ENCODE measurements at regions not wholly inside any gene's neighbourhood (a gene's known extent, or its start where the extent isn't known, plus 50 kb on each side); places are given as distances from the start of the nearest gene placed in this dataset.
"Not testable (repeated sequence)": the region's sequence is repeated elsewhere in the genome, so short reads cannot be mapped to it uniquely, and the experiment has no call there.

GRCh38 chr21:41611966-41612606, 104.1 kb upstream of the TMPRSS2 start:
- peak; percentile 16 for DNase-seq
- no peaks in the 10 kb centered on the region for H3K9me3 ChIP-seq (replicated peaks; ENCODE audit: control insufficient read depth, low read depth, low read length)
- 44% methylated on average over 8 of the region's 10 CpGs for WGBS (ENCODE audit: insufficient coverage)
- H3K27ac ChIP-seq (ENCODE audit: low read length), result peak overlapping the region; percentile 8
- H3K36me3 ChIP-seq (ENCODE audit: control insufficient read depth, insufficient read depth, low read length), result no peaks in the 10 kb centered on the region
- peaks cover 47% of the 10 kb centered on the region for H3K4me1 ChIP-seq (ENCODE audit: control insufficient read depth, insufficient read depth, low read length)
- H3K27me3 ChIP-seq (ENCODE audit: control insufficient read depth, insufficient read depth, low read length), result peaks cover 5% of the 10 kb centered on the region
- no peak overlapping the region for H3K4me3 ChIP-seq (ENCODE audit: low read length)

- H3K4me3 ChIP-seq (ENCODE audit: low read length), result no peak overlapping the region
- no peaks in the 10 kb centered on the region for H3K36me3 ChIP-seq (ENCODE audit: control insufficient read depth, insufficient read depth, low read length)
- WGBS (ENCODE audit: insufficient coverage), result 90% methylated on average over 2 of the region's 5 CpGs
- H3K27me3 ChIP-seq (ENCODE audit: control insufficient read depth, insufficient read depth, low read length), result peaks cover 5% of the 10 kb centered on the region
- H3K27ac ChIP-seq (ENCODE audit: low read length), result no peak overlapping the region
- no peaks in the 10 kb centered on the region for H3K9me3 ChIP-seq (replicated peaks; ENCODE audit: control insufficient read depth, low read depth, low read length)
- H3K4me1 ChIP-seq (ENCODE audit: control insufficient read depth, insufficient read depth, low read length), result peaks cover 44% of the 10 kb centered on the region
- DNase-seq, result no peak
These were observed 103.5 kb upstream of the TMPRSS2 start for GRCh38 chr21:41611441-41611840.

- not testable (repeated sequence) for DNase-seq; H3K27me3 ChIP-seq (ENCODE audit: control insufficient read depth, insufficient read depth, low read length); H3K4me3 ChIP-seq (ENCODE audit: low read length); H3K9me3 ChIP-seq (replicated peaks; ENCODE audit: control insufficient read depth, low read depth, low read length); H3K36me3 ChIP-seq (ENCODE audit: control insufficient read depth, insufficient read depth, low read length); H3K27ac ChIP-seq (ENCODE audit: low read length)
- 88% methylated on average over 6 of the region's 12 CpGs for WGBS (ENCODE audit: insufficient coverage)
- H3K4me1 ChIP-seq (ENCODE audit: control insufficient read depth, insufficient read depth, low read length), result peaks cover 38% of the 10 kb centered on the region
These were observed 102.8 kb upstream of the TMPRSS2 start for GRCh38 chr21:41610840-41611115.

- H3K4me3 ChIP-seq (ENCODE audit: low read length), result no peak overlapping the region
- 53% methylated on average over 19 of the region's 20 CpGs for WGBS (ENCODE audit: insufficient coverage)
- DNase-seq, result peak; percentile 61
- H3K36me3 ChIP-seq (ENCODE audit: control insufficient read depth, insufficient read depth, low read length), result no peaks in the 10 kb centered on the region
- peaks cover 5% of the 10 kb centered on the region for H3K27me3 ChIP-seq (ENCODE audit: control insufficient read depth, insufficient read depth, low read length)
- H3K4me1 ChIP-seq (ENCODE audit: control insufficient read depth, insufficient read depth, low read length), result peaks cover 35% of the 10 kb centered on the region
- no peak overlapping the region for H3K27ac ChIP-seq (ENCODE audit: low read length)
- H3K9me3 ChIP-seq (replicated peaks; ENCODE audit: control insufficient read depth, low read depth, low read length), result no peaks in the 10 kb centered on the region
These were observed 102.3 kb upstream of the TMPRSS2 start for GRCh38 chr21:41610042-41610839.

- Histone ChIP-seq H3K4me3 (ENCODE audit: low read length) (no peak overlapping the region), H3K36me3 (ENCODE audit: control insufficient read depth, insufficient read depth, low read length) (no peaks in the 10 kb centered on the region), H3K27ac (ENCODE audit: low read length) (no peak overlapping the region), H3K4me1 (ENCODE audit: control insufficient read depth, insufficient read depth, low read length) (peaks cover 3% of the 10 kb centered on the region), H3K9me3 (replicated peaks; ENCODE audit: control insufficient read depth, low read depth, low read length) (no peaks in the 10 kb centered on the region), H3K27me3 (ENCODE audit: control insufficient read depth, insufficient read depth, low read length) (peaks cover 5% of the 10 kb centered on the region)
- WGBS (ENCODE audit: insufficient coverage), result no CpG with 5 or more reads among the region's 4 CpGs
- no peak for DNase-seq
These were observed 98.7 kb upstream of the TMPRSS2 start for GRCh38 chr21:41606706-41607105.

- no peak for DNase-seq
- no peak overlapping the region for H3K4me3 ChIP-seq (ENCODE audit: low read length)
- no peak overlapping the region for H3K27ac ChIP-seq (ENCODE audit: low read length)
- H3K27me3 ChIP-seq (ENCODE audit: control insufficient read depth, insufficient read depth, low read length), result peaks cover 5% of the 10 kb centered on the region
- WGBS (ENCODE audit: insufficient coverage), result 90% methylated on average over 9 of the region's 10 CpGs
- no peaks in the 10 kb centered on the region for H3K9me3 ChIP-seq (replicated peaks; ENCODE audit: control insufficient read depth, low read depth, low read length)
- no peaks in the 10 kb centered on the region for H3K36me3 ChIP-seq (ENCODE audit: control insufficient read depth, insufficient read depth, low read length)
- peaks cover 5% of the 10 kb centered on the region for H3K4me1 ChIP-seq (ENCODE audit: control insufficient read depth, insufficient read depth, low read length)
These were observed 98.0 kb upstream of the TMPRSS2 start for GRCh38 chr21:41605934-41606285.

- Histone ChIP-seq H3K9me3 (replicated peaks; ENCODE audit: control insufficient read depth, low read depth, low read length) (no peaks in the 10 kb centered on the region), H3K27ac (ENCODE audit: low read length) (no peak overlapping the region), H3K27me3 (ENCODE audit: control insufficient read depth, insufficient read depth, low read length) (peaks cover 5% of the 10 kb centered on the region), H3K4me1 (ENCODE audit: control insufficient read depth, insufficient read depth, low read length) (peaks cover 5% of the 10 kb centered on the region), H3K4me3 (ENCODE audit: low read length) (no peak overlapping the region), H3K36me3 (ENCODE audit: control insufficient read depth, insufficient read depth, low read length) (no peaks in the 10 kb centered on the region)
- WGBS (ENCODE audit: insufficient coverage), result 68% methylated on average over 19 of the region's 20 CpGs
- no peak for DNase-seq
These were observed 97.4 kb upstream of the TMPRSS2 start for GRCh38 chr21:41605178-41605933.

GRCh38 chr21:41604583-41605041, 96.7 kb upstream of the TMPRSS2 start:
- H3K9me3 ChIP-seq (replicated peaks; ENCODE audit: control insufficient read depth, low read depth, low read length), result no peaks in the 10 kb centered on the region
- H3K27me3 ChIP-seq (ENCODE audit: control insufficient read depth, insufficient read depth, low read length), result no peaks in the 10 kb centered on the region
- no peak overlapping the region for H3K4me3 ChIP-seq (ENCODE audit: low read length)
- peaks cover 5% of the 10 kb centered on the region for H3K4me1 ChIP-seq (ENCODE audit: control insufficient read depth, insufficient read depth, low read length)
- 67% methylated on average over 9 of the region's 12 CpGs for WGBS (ENCODE audit: insufficient coverage)
- H3K27ac ChIP-seq (ENCODE audit: low read length), result no peak overlapping the region
- no peaks in the 10 kb centered on the region for H3K36me3 ChIP-seq (ENCODE audit: control insufficient read depth, insufficient read depth, low read length)
- no peak for DNase-seq

GRCh38 chr21:41603476-41603875, 95.5 kb upstream of the TMPRSS2 start:
- DNase-seq, result no peak
- Histone ChIP-seq H3K27me3 (ENCODE audit: control insufficient read depth, insufficient read depth, low read length) (no peaks in the 10 kb centered on the region), H3K27ac (ENCODE audit: low read length) (no peak overlapping the region), H3K4me3 (ENCODE audit: low read length) (no peak overlapping the region), H3K4me1 (ENCODE audit: control insufficient read depth, insufficient read depth, low read length) (peaks cover 5% of the 10 kb centered on the region), H3K9me3 (replicated peaks; ENCODE audit: control insufficient read depth, low read depth, low read length) (no peaks in the 10 kb centered on the region), H3K36me3 (ENCODE audit: control insufficient read depth, insufficient read depth, low read length) (no peaks in the 10 kb centered on the region)
- WGBS (ENCODE audit: insufficient coverage), result 66% methylated on average over 7 of the region's 8 CpGs

GRCh38 chr21:41602531-41602930, 94.6 kb upstream of the TMPRSS2 start:
- H3K27ac ChIP-seq (ENCODE audit: low read length), result no peak overlapping the region
- H3K36me3 ChIP-seq (ENCODE audit: control insufficient read depth, insufficient read depth, low read length), result no peaks in the 10 kb centered on the region
- WGBS (ENCODE audit: insufficient coverage), result no CpG with 5 or more reads among the region's 14 CpGs
- H3K27me3 ChIP-seq (ENCODE audit: control insufficient read depth, insufficient read depth, low read length), result no peaks in the 10 kb centered on the region
- DNase-seq, result no peak
- H3K4me3 ChIP-seq (ENCODE audit: low read length), result no peak overlapping the region
- peaks cover 5% of the 10 kb centered on the region for H3K4me1 ChIP-seq (ENCODE audit: control insufficient read depth, insufficient read depth, low read length)
- H3K9me3 ChIP-seq (replicated peaks; ENCODE audit: control insufficient read depth, low read depth, low read length), result no peaks in the 10 kb centered on the region
